Chondrocyte (in vitro differentiated cells): ENCODE measurements at regions not wholly inside any gene's neighbourhood (a gene's known extent, or its start where the extent isn't known, plus 50 kb on each side); places are given as distances from the start of the nearest gene placed in this dataset.

Experiments used
- DNase-seq: peaks from one replicate; pipeline ENCODE4 v3.0.0; 2021; ENCODE audit warnings: mixed read lengths, low spot score
- H3K27ac Mint-ChIP-seq: one replicate; pipeline ENCODE4 v1.8.0; 2021; ENCODE audit warnings: mild to moderate bottlenecking, moderate library complexity, mixed read lengths; ENCODE audit not compliant: unreplicated experiment
- H3K27me3 Mint-ChIP-seq: 2 replicates; pipeline ENCODE4 v1.8.0; 2021; ENCODE audit warnings: low read depth, mixed read lengths
- H3K36me3 Mint-ChIP-seq: 2 replicates; pipeline ENCODE4 v1.8.0; 2021; ENCODE audit warnings: low read depth, mixed read lengths
- H3K4me1 Mint-ChIP-seq: 2 replicates; pipeline ENCODE4 v1.8.0; 2021; ENCODE audit warnings: low read depth, mild to moderate bottlenecking, mixed read lengths
- H3K4me3 Mint-ChIP-seq: one replicate; pipeline ENCODE4 v1.8.0; 2021; ENCODE audit warnings: mild to moderate bottlenecking, moderate library complexity, mixed read lengths; ENCODE audit not compliant: unreplicated experiment
- H3K9me3 Mint-ChIP-seq: 2 replicates; pipeline ENCODE4 v1.8.0; 2021; ENCODE audit warnings: low read depth, mixed read lengths
- TF ChIP-seq, protein P1 (sequence below): fragments of 200-600 bp; sonication (generic); IDR thresholded peaks from 2 replicates; pipeline ENCODE4 v1.5.0; 2021; ENCODE audit warnings: antibody characterized with exemption, mild to moderate bottlenecking, moderate library complexity

DNA sequence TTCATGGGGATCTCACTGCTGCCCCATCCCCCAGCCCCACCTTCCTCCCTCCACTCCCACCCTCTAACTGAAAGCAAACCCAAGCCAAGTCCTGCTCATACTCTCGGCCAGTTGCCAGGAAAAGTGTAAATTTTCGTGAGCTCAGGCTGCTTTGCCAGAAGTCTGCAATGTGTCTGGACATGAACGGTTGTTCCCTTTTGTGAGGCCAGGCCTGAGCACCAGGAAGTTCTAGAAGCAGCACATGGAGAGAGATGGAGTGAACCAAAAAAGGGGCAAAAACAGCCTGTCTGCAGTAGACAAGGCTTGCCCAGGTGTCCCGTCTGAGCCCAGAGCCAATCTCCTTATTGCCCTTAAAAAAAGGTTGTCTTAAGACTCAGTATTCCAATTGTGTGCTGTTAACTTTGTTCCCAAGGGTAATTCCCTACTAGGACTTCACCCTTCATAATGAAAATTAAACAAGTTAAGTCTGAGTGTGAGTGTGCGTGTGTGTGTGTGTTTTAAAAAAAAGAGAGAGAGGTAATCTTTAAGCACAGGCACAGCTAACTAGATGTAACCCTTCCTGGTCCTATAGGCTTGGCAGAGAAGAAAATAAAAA, 247.1 kb downstream of the BCL11A start:
- no peak overlapping the region for H3K27ac Mint-ChIP-seq
- TF ChIP-seq, protein P1, sequence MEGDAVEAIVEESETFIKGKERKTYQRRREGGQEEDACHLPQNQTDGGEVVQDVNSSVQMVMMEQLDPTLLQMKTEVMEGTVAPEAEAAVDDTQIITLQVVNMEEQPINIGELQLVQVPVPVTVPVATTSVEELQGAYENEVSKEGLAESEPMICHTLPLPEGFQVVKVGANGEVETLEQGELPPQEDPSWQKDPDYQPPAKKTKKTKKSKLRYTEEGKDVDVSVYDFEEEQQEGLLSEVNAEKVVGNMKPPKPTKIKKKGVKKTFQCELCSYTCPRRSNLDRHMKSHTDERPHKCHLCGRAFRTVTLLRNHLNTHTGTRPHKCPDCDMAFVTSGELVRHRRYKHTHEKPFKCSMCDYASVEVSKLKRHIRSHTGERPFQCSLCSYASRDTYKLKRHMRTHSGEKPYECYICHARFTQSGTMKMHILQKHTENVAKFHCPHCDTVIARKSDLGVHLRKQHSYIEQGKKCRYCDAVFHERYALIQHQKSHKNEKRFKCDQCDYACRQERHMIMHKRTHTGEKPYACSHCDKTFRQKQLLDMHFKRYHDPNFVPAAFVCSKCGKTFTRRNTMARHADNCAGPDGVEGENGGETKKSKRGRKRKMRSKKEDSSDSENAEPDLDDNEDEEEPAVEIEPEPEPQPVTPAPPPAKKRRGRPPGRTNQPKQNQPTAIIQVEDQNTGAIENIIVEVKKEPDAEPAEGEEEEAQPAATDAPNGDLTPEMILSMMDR: no peak
- DNase-seq: no peak
- H3K4me3 Mint-ChIP-seq: no peak overlapping the region
- H3K4me1 Mint-ChIP-seq: no peaks in the 10 kb centered on the region
- H3K27me3 Mint-ChIP-seq: peaks cover 4% of the 10 kb centered on the region
- H3K36me3 Mint-ChIP-seq: no peaks in the 10 kb centered on the region
- no peaks in the 10 kb centered on the region for H3K9me3 Mint-ChIP-seq

DNA sequence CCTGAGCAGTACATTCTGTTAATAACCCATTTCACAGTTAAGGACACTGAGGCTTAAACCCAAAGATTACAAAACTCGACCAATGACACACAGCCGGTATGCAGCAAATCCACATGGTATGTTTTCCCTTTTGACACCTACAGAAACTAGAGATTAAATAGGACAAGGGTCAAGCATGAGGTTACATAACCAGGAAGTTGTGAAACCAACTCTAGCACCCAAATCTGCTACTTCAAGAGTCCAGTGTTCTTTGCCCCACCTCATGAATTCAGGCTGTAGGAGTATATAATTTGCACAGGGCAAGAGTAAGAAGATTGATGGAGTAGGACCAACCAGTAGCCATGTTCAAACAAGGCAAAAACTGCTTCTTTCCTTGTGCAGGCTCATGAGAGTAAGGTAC, 249.8 kb downstream of the BCL11A start:
- TF ChIP-seq, protein P1: no peak
- no peak for DNase-seq
- H3K27me3 Mint-ChIP-seq: peaks cover 4% of the 10 kb centered on the region
- H3K36me3 Mint-ChIP-seq: no peaks in the 10 kb centered on the region
- no peak overlapping the region for H3K4me3 Mint-ChIP-seq
- no peaks in the 10 kb centered on the region for H3K9me3 Mint-ChIP-seq
- no peaks in the 10 kb centered on the region for H3K4me1 Mint-ChIP-seq
- no peak overlapping the region for H3K27ac Mint-ChIP-seq

DNA sequence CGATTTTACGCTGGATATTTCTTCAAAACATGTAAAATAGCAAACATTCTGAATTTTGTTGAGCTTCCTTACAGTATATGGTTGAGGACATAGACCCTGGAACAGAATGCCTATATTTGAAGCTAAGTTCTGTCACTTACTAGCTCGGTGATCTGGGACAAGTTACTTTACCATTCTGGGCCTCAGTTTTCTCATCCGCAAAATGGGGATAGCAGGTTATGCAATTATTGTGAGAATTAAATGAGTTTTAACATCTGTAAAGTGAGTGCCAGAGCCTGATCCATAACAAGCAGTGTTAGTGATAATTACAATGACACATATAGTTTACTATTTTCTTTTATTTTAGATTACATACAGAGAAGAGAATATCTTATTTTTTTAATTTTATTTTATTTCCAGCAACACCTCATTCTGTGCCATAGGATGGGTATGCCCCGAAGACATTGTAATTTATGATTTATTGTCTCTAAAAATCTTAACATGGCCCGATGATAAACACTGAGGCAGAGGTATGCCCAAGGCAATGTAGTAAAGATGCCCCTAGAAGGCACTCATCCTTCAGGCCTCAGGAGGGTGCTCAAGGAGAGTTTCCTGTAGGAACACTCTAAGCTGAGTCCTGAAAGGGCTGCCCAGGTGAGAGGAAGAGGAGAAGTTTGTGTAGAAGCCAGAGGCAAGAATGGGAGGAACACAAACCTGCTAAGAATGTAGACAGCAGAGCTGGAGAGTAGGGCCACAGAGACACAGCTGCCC, 250.9 kb downstream of the BCL11A start:
- Mint-ChIP-seq H3K4me1 (no peaks in the 10 kb centered on the region), H3K27ac (no peak overlapping the region), H3K9me3 (no peaks in the 10 kb centered on the region), H3K27me3 (no peaks in the 10 kb centered on the region), H3K4me3 (no peak overlapping the region), H3K36me3 (no peaks in the 10 kb centered on the region)
- TF ChIP-seq, protein P1: no peak
- no peak for DNase-seq

DNA sequence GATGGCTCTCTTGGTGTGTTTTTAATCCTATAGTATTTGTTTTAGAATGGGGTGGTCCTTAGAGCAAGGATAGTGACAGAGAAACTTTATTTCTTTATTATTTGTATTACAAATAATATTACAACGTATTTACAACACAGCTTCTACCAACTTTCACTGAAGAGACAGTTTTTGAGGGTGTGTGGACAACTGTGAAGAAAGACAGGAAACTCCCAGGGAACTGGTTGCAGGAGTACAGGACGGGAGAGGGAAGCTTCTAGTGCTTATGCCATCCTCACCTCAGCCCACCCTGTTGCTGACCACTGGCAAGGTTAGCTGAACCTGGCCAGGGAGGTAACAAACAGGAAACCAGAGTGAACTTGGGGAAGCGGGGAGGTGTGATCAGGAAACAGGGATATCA, 251.7 kb downstream of the BCL11A start:
- no peaks in the 10 kb centered on the region for H3K9me3 Mint-ChIP-seq
- TF ChIP-seq, protein P1: no peak
- no peaks in the 10 kb centered on the region for H3K4me1 Mint-ChIP-seq
- H3K36me3 Mint-ChIP-seq: no peaks in the 10 kb centered on the region
- H3K27me3 Mint-ChIP-seq: no peaks in the 10 kb centered on the region
- no peak overlapping the region for H3K27ac Mint-ChIP-seq
- no peak overlapping the region for H3K4me3 Mint-ChIP-seq
- DNase-seq: no peak

DNA sequence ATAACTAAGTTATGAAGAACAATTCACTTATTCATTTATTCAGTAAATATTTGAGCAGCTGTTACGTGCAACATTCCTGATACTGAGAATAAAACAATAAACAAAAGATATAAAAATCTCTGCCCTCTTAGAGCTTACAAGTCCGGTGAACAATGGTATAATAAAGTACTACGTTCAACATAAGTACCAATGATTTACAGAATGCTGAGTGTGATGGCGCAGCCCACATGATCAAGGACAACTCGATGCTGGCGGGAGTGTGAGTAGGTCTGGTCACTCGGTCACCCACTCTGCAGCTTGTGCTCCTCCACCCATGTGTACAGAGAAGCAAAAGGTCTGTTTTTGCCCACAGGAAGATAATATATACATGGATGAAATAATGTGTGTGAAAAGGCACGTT, 254.3 kb downstream of the BCL11A start:
- DNase-seq: no peak
- no peak overlapping the region for H3K4me3 Mint-ChIP-seq
- no peaks in the 10 kb centered on the region for H3K36me3 Mint-ChIP-seq
- TF ChIP-seq, protein P1: no peak
- no peaks in the 10 kb centered on the region for H3K9me3 Mint-ChIP-seq
- no peaks in the 10 kb centered on the region for H3K27me3 Mint-ChIP-seq
- no peaks in the 10 kb centered on the region for H3K4me1 Mint-ChIP-seq
- no peak overlapping the region for H3K27ac Mint-ChIP-seq
